OCI-LY1 (cell line): ENCODE measurements at regions not wholly inside any gene's neighbourhood (a gene's known extent, or its start where the extent isn't known, plus 50 kb on each side); places are given as distances from the start of the nearest gene placed in this dataset.

Source experiments
- EZH2 ChIP-seq: fragments of 200-600 bp; sonication (generic), shearing (Covaris generic); IDR thresholded peaks from 2 replicates; pipeline ENCODE4 v1.8.0; 2017; ENCODE audit warnings: borderline replicate concordance, mixed run types, mild to moderate bottlenecking, antibody characterized with exemption, low read length, moderate library complexity, mixed read lengths
- TF ChIP-seq, protein P1 (sequence below): fragments of 200-600 bp; sonication (generic), shearing (Covaris generic); IDR thresholded peaks from 2 replicates; pipeline ENCODE4 v1.5.1; 2017; ENCODE audit warnings: mild to moderate bottlenecking, antibody characterized with exemption, low read length, moderate library complexity, mixed read lengths

GRCh38 chr16:59887856-59888255, 1153.7 kb upstream of the GOT2 start:
- TF ChIP-seq, protein P1, sequence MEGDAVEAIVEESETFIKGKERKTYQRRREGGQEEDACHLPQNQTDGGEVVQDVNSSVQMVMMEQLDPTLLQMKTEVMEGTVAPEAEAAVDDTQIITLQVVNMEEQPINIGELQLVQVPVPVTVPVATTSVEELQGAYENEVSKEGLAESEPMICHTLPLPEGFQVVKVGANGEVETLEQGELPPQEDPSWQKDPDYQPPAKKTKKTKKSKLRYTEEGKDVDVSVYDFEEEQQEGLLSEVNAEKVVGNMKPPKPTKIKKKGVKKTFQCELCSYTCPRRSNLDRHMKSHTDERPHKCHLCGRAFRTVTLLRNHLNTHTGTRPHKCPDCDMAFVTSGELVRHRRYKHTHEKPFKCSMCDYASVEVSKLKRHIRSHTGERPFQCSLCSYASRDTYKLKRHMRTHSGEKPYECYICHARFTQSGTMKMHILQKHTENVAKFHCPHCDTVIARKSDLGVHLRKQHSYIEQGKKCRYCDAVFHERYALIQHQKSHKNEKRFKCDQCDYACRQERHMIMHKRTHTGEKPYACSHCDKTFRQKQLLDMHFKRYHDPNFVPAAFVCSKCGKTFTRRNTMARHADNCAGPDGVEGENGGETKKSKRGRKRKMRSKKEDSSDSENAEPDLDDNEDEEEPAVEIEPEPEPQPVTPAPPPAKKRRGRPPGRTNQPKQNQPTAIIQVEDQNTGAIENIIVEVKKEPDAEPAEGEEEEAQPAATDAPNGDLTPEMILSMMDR = no peak
- no peak for TF ChIP-seq EZH2
